Natural killer cell (primary cell): ENCODE measurements at regions not wholly inside any gene's neighbourhood (a gene's known extent, or its start where the extent isn't known, plus 50 kb on each side); places are given as distances from the start of the nearest gene placed in this dataset.

Source experiments
- ATAC-seq, 3 donors: fragments of 150-1000 bp in 2 of 3; fragments of 200-7000 bp in 1 of 3; cut with Tn5 transposase; 1 replicate in 1 of 3; 2 replicates in 2 of 3; pipeline ENCODE4 v1.10.0; 2021; ENCODE audit warnings: mild to moderate bottlenecking in 2 of 3, moderate library complexity in 2 of 3
- DNase-seq, 2 donors: peaks; one replicate each; pipeline versions ENCODE4 v3.0.0 to v3.0.0-alpha.2; 2013 to 2021; ENCODE audit warnings: mixed read lengths in 1 of 2
- H3K27ac ChIP-seq: one replicate; pipeline ENCODE4 v1.5.1; 2013; ENCODE audit warnings: mild to moderate bottlenecking, low read length
- H3K27me3 ChIP-seq: one replicate; pipeline ENCODE4 v1.6.1; 2013; ENCODE audit warnings: low read length; ENCODE audit not compliant: control insufficient read depth, insufficient read depth
- H3K36me3 ChIP-seq: one replicate; pipeline ENCODE4 v1.6.1; 2013; ENCODE audit warnings: low read length; ENCODE audit not compliant: control insufficient read depth, insufficient read depth
- H3K4me1 ChIP-seq: one replicate; pipeline ENCODE4 v1.6.1; 2013; ENCODE audit warnings: low read length; ENCODE audit not compliant: control insufficient read depth, insufficient read depth
- H3K4me3 ChIP-seq: one replicate; pipeline ENCODE4 v1.5.1; 2013; ENCODE audit warnings: low read length
- H3K9me3 ChIP-seq: one replicate; pipeline ENCODE4 v1.6.1; 2013; ENCODE audit warnings: low read length; ENCODE audit not compliant: control insufficient read depth, insufficient read depth
- H3K27ac Mint-ChIP-seq, 2 donors: one replicate each; pipeline ENCODE4 v1.8.0; 2022; ENCODE audit warnings: mild to moderate bottlenecking in 2 of 2, mixed read lengths in 2 of 2, moderate library complexity in 1 of 2
- H3K27me3 Mint-ChIP-seq, 2 donors: one replicate each; pipeline ENCODE4 v1.8.0; 2022; ENCODE audit warnings: low read depth in 2 of 2, mixed read lengths in 2 of 2
- H3K36me3 Mint-ChIP-seq: one replicate; pipeline ENCODE4 v1.8.0; 2022; ENCODE audit warnings: mixed read lengths
- H3K4me1 Mint-ChIP-seq, 2 donors: one replicate each; pipeline ENCODE4 v1.8.0; 2022; ENCODE audit warnings: mixed read lengths in 2 of 2
- H3K4me3 Mint-ChIP-seq: one replicate; pipeline ENCODE4 v1.8.0; 2022; ENCODE audit warnings: mild to moderate bottlenecking, moderate library complexity, mixed read lengths
- H3K9me3 Mint-ChIP-seq, 2 donors: one replicate each; pipeline ENCODE4 v1.8.0; 2022; ENCODE audit warnings: mixed read lengths in 2 of 2
- CTCF ChIP-seq: fragments of 200-600 bp; IDR thresholded peaks from one replicate; pipeline ENCODE4 v1.8.0; 2022; ENCODE audit warnings: antibody characterized with exemption
- WGBS: methylation state at CpG from one replicate; pipeline ENCODE4 v1.1.7; 2013; ENCODE audit warnings: missing lambda C conversion rate; ENCODE audit not compliant: insufficient coverage; 5-methylcytosine and 5-hydroxymethylcytosine counted together
- intact Hi-C: fragments of 100-400 bp; cut with micrococcal nuclease; formaldehyde crosslinking; loops from one replicate; pipeline ENCODE4 v1.14.2; 2022

- no peak for ATAC-seq
- DNase-seq, result no peak
- 96% methylated on average over 15 of the region's 15 CpGs for WGBS
- Mint-ChIP-seq H3K36me3 (no peaks in the 10 kb centered on the region), H3K27me3 (peaks cover 0 to 3% of the 10 kb centered on the region in 2 donors), H3K4me3 (no peak overlapping the region), H3K4me1 (no peaks in the 10 kb centered on the region), H3K27ac (no peak overlapping the region), H3K9me3 (peaks cover 2 to 3% of the 10 kb centered on the region in 2 donors)
- Histone ChIP-seq H3K4me3 (no peak overlapping the region), H3K27me3 (no peaks in the 10 kb centered on the region), H3K36me3 (no peaks in the 10 kb centered on the region), H3K27ac (no peak overlapping the region), H3K4me1 (no peaks in the 10 kb centered on the region), H3K9me3 (no peaks in the 10 kb centered on the region)
- intact Hi-C loops, result no loop called here
- no peak for TF ChIP-seq CTCF
Measured at GRCh38 chr7:18103436-18104218, 76.0 kb upstream of the PRPS1L1 start.

- TF ChIP-seq CTCF, result no peak
- H3K27me3 Mint-ChIP-seq, result peaks cover 0 to 2% of the 10 kb centered on the region in 2 donors
- H3K36me3 Mint-ChIP-seq, result no peaks in the 10 kb centered on the region
- H3K27ac Mint-ChIP-seq, result no peak overlapping the region
- DNase-seq (no peak), ATAC-seq (no peak)
- H3K4me1 Mint-ChIP-seq, result no peaks in the 10 kb centered on the region
- intact Hi-C loops, result no loop called here
- no peaks in the 10 kb centered on the region for H3K27me3 ChIP-seq
- 77% methylated on average over 1 of the region's 1 CpG for WGBS
- no peaks in the 10 kb centered on the region for H3K9me3 ChIP-seq
- no peaks in the 10 kb centered on the region for H3K9me3 Mint-ChIP-seq
- H3K4me1 ChIP-seq, result no peaks in the 10 kb centered on the region
- no peak overlapping the region for H3K27ac ChIP-seq
- no peak overlapping the region for H3K4me3 ChIP-seq
- no peak overlapping the region for H3K4me3 Mint-ChIP-seq
- H3K36me3 ChIP-seq, result no peaks in the 10 kb centered on the region
Measured at GRCh38 chr7:18109762-18110161, 82.1 kb upstream of the PRPS1L1 start.

GRCh38 chr7:18116661-18117060 lies 89.0 kb upstream of the PRPS1L1 start:
- intact Hi-C loops, result no loop called here
- no peak overlapping the region for H3K27ac ChIP-seq
- Mint-ChIP-seq H3K4me1 (no peaks in the 10 kb centered on the region), H3K4me3 (no peak overlapping the region), H3K27me3 (peaks cover 0 to 3% of the 10 kb centered on the region in 2 donors), H3K27ac (no peak overlapping the region), H3K36me3 (no peaks in the 10 kb centered on the region), H3K9me3 (no peaks in the 10 kb centered on the region)
- no peak overlapping the region for H3K4me3 ChIP-seq
- WGBS, result no CpG with 5 or more reads among the region's 1 CpG
- H3K27me3 ChIP-seq, result no peaks in the 10 kb centered on the region
- H3K4me1 ChIP-seq, result no peaks in the 10 kb centered on the region
- H3K9me3 ChIP-seq, result no peaks in the 10 kb centered on the region
- no peak for TF ChIP-seq CTCF
- H3K36me3 ChIP-seq, result no peaks in the 10 kb centered on the region
- DNase-seq, result no peak
- no peak for ATAC-seq

GRCh38 chr7:18117482-18117881 lies 89.8 kb upstream of the PRPS1L1 start:
- Mint-ChIP-seq H3K36me3 (no peaks in the 10 kb centered on the region), H3K4me1 (no peaks in the 10 kb centered on the region), H3K27ac (no peak overlapping the region), H3K4me3 (no peak overlapping the region), H3K27me3 (peaks cover 0 to 3% of the 10 kb centered on the region in 2 donors), H3K9me3 (no peaks in the 10 kb centered on the region)
- Histone ChIP-seq H3K9me3 (no peaks in the 10 kb centered on the region), H3K36me3 (no peaks in the 10 kb centered on the region), H3K4me1 (no peaks in the 10 kb centered on the region), H3K4me3 (no peak overlapping the region), H3K27ac (no peak overlapping the region), H3K27me3 (no peaks in the 10 kb centered on the region)
- ATAC-seq (no peak), DNase-seq (no peak)
- intact Hi-C loops, result no loop called here
- WGBS, result 79% methylated on average over 3 of the region's 3 CpGs
- TF ChIP-seq CTCF, result no peak
